ENCODE measurements at regions not wholly inside any gene's neighbourhood (a gene's known extent, or its start where the extent isn't known, plus 50 kb on each side); places are given as distances from the start of the nearest gene placed in this dataset.

GRCh38 chrX:46200413-46200812 is 344.8 kb downstream of the ZNF674 start:
- H3K79me1 ChIP-seq (ENCODE audit: low read depth in 1 of 2, low read length in 2 of 2): no peaks in the 10 kb centered on the region
- no peak overlapping the region for H3K56ac ChIP-seq (ENCODE audit: extremely low read depth, insufficient read depth, low read length)
- no peak overlapping the region for H3K14ac ChIP-seq (replicated peaks; ENCODE audit: low read depth, low read length)
- no peak overlapping the region for H4K91ac ChIP-seq (ENCODE audit: insufficient read depth, low read depth, low read length)
- TF ChIP-seq CTCF (conservative IDR thresholded peaks at IDR 0.05; ENCODE audit: low read depth, low read length) (no peak), POLR2A (IDR thresholded peaks at IDR 0.05; ENCODE audit: low read depth, low read length) (no peak), MXI1 (IDR thresholded peaks at IDR 0.05; ENCODE audit: borderline replicate concordance, low read depth, low read length) (no peak), SMC3 (IDR thresholded peaks at IDR 0.05; ENCODE audit: low read depth, low read length) (no peak), MAZ (IDR thresholded peaks at IDR 0.05; ENCODE audit: borderline replicate concordance, low read depth, low read length) (no peak), BHLHE40 (IDR thresholded peaks at IDR 0.05; ENCODE audit: low read depth, low read length) (no peak), RAD21 (IDR thresholded peaks at IDR 0.05; ENCODE audit: low read length) (no peak), RFX5 (IDR thresholded peaks at IDR 0.05; ENCODE audit: low read depth, low read length) (no peak), RCOR1 (IDR thresholded peaks at IDR 0.05; ENCODE audit: insufficient replicate concordance, low read length) (no peak), CHD1 (IDR thresholded peaks at IDR 0.05; ENCODE audit: low read depth, low read length) (no peak), CEBPB (IDR thresholded peaks at IDR 0.05; ENCODE audit: low read depth, low read length) (no peak), NFE2L2 (IDR thresholded peaks at IDR 0.05; ENCODE audit: low read depth, low read length) (no peak), FOS (IDR thresholded peaks at IDR 0.05; ENCODE audit: low read depth, low read length) (no peak), USF2 (IDR thresholded peaks at IDR 0.05; ENCODE audit: low read depth, low read length) (no peak), MAFK (IDR thresholded peaks at IDR 0.05; ENCODE audit: low read depth, low read length) (no peak)
- TF ChIP-seq, protein P1, sequence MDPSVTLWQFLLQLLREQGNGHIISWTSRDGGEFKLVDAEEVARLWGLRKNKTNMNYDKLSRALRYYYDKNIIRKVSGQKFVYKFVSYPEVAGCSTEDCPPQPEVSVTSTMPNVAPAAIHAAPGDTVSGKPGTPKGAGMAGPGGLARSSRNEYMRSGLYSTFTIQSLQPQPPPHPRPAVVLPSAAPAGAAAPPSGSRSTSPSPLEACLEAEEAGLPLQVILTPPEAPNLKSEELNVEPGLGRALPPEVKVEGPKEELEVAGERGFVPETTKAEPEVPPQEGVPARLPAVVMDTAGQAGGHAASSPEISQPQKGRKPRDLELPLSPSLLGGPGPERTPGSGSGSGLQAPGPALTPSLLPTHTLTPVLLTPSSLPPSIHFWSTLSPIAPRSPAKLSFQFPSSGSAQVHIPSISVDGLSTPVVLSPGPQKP (IDR thresholded peaks at IDR 0.05; ENCODE audit: borderline replicate concordance, low read depth, low read length): no peak
- H2AFZ ChIP-seq (replicated peaks; ENCODE audit: low read length, poor library complexity): no peak overlapping the region
- no peak overlapping the region for H4K5ac ChIP-seq (ENCODE audit: low read depth, low read length)
- BruUV-seq (replicated peaks): no TSS peak
- CTCF ChIA-PET: no interaction called here
- H3K36me3 ChIP-seq (ENCODE audit: control insufficient read depth, insufficient read depth, low read length): no peaks in the 10 kb centered on the region
- peaks cover 9% of the 10 kb centered on the region for H3K27me3 ChIP-seq (ENCODE audit: control insufficient read depth, insufficient read depth, low read length)
- in situ Hi-C loops (cut with MboI; ENCODE audit: low sequenced_read_pairs) (no loop called here), intact Hi-C loops (cut with micrococcal nuclease) (no loop called here), dilution Hi-C loops (cut with HindIII; ENCODE audit: low sequenced_read_pairs, unreplicated experiment) (no loop called here)
- H3K18ac ChIP-seq (ENCODE audit: low read depth, low read length): no peak overlapping the region
- POLR2A ChIA-PET (ENCODE audit: unreplicated experiment): no interaction called here
- no peaks in the 10 kb centered on the region for H3K4me1 ChIP-seq (ENCODE audit: control insufficient read depth, insufficient read depth, low read length)
- no peaks in the 10 kb centered on the region for H3K9me3 ChIP-seq (ENCODE audit: control insufficient read depth, insufficient read depth, low read length)
- WGBS, 2 experiments (ENCODE audit: extremely low coverage in 2 of 2, insufficient read length in 1 of 2): no CpG with 5 or more reads among the region's 1 CpG
- H3K27ac ChIP-seq (ENCODE audit: insufficient read depth, low read length): no peak overlapping the region
- H3K9ac ChIP-seq (ENCODE audit: low read depth, low read length): no peak overlapping the region
- H2BK120ac ChIP-seq (ENCODE audit: low read depth, low read length): no peak overlapping the region
- H4K8ac ChIP-seq (ENCODE audit: low read depth in 2 of 2, low read length in 2 of 2): no peak overlapping the region
- no peak overlapping the region for H3K4me3 ChIP-seq (ENCODE audit: insufficient read depth, low read depth, low read length)
- ATAC-seq (ENCODE audit: low read depth) (no peak), DNase-seq (no peak)
- no peak overlapping the region for H3K4me2 ChIP-seq (ENCODE audit: low read depth, low read length)
- H2AK5ac ChIP-seq (ENCODE audit: low read depth, low read length): no peak overlapping the region
- H2BK15ac ChIP-seq (ENCODE audit: low read depth, low read length): no peak overlapping the region
- H2AK9ac ChIP-seq (replicated peaks; ENCODE audit: low read depth, low read length, poor library complexity): no peak overlapping the region
- no peaks in the 10 kb centered on the region for H3K9me1 ChIP-seq (ENCODE audit: insufficient read depth, low read length)
- no peaks in the 10 kb centered on the region for H4K20me1 ChIP-seq (ENCODE audit: insufficient read depth, low read length)
- H3K4ac ChIP-seq (ENCODE audit: low read depth, low read length): no peak overlapping the region
- no peak overlapping the region for H2BK5ac ChIP-seq (ENCODE audit: low read depth, low read length, poor library complexity, severe bottlenecking)
- H2BK20ac ChIP-seq (ENCODE audit: low read depth, low read length): no peak overlapping the region
- no peak overlapping the region for H3K23ac ChIP-seq (ENCODE audit: low read depth, low read length)

Measured in IMR-90 (cell line).